Stimulated activated CD4-positive, alpha-beta T cell treated with anti-CD3 and anti-CD28 coated beads, Interleukin-4, amount 100 ng/mL, for 48 hours (primary cell): ENCODE measurements at regions not wholly inside any gene's neighbourhood (a gene's known extent, or its start where the extent isn't known, plus 50 kb on each side); places are given as distances from the start of the nearest gene placed in this dataset.
"Not testable (repeated sequence)": the region's sequence is repeated elsewhere in the genome, so short reads cannot be mapped to it uniquely, and the experiment has no call there.

Experiments used
- DNase-seq, 2 donors: peaks; one replicate each; pipeline ENCODE4 v3.0.0-alpha.2; 2020; ENCODE audit warnings: low read depth in 2 of 2

DNA sequence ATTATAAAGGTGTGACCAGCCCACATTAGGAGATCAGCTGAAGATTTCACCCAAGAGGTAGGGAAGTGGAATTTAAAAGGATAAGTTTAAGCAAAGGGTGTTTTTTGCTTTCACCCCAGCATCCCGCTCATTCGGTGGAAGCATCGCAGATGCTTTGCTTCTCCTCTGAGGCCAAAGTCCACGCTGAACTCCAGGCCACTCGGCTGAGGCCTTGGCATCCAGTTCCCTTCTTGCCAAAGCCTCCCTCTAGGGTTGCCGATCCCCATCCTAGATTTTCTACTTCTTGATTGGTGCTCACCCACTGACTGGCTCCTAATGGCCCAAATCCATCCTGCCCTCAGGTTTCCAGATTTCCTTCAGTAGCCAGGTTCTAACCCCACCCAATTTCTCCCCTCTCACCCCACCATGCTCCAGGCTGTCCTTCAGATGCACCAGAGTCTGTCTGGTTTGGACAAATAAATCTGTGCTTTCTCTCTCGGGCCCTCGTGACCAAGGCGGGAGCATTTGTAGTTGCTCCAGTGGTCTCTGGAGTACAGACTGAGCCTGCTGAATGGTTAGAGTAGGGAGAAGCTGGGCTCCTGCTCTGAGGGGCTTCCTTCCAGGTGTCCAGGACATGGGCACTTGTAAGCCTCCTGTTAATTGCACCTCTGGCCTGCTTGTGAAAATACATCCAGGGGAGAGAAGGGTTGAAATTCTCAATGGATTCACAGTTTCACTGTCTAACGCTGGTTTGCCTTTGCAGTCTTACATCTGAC is 193.2 kb downstream of the C1orf94 start:
- no peak for DNase-seq

DNA sequence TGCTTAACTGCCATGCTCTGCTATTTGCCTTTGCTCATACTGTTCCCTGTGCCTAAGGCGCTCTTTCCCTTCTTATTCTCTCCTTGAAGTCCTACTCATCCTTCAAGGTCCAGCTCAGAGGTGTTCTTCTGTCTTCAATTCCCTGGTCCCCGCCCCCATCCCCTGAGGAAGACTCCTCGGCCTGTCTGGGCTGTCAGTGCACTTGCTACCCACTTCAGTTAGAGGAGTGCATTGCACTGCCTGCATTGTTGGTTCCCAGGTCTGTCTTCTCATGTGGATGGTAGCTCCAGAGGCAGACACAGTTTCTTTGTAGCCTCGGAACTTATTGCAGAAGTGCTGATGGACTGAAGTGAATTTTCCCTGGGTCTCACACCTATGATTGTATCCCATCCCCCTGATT is 194.0 kb downstream of the C1orf94 start:
- DNase-seq, result no peak

DNA sequence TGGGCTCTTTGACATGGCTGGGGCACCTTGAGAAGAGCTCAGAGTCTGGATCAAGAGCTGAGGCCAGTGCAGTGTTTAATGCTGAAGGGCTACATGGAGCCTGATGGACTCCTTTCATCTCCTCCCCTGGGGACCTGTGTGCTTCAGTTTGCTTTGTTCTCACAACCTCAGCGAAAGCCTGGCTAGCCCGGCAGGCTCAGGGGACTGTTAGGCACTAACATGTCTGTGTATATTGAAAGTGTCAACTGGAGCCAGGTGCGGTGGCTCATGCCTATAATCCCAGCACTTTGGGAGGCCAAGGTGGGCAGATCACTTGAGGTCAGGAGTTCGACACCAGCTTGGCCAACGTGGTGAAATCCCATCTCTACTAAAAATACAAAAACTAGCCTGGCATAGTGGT is 194.5 kb downstream of the C1orf94 start:
- DNase-seq, result not testable (repeated sequence)

DNA sequence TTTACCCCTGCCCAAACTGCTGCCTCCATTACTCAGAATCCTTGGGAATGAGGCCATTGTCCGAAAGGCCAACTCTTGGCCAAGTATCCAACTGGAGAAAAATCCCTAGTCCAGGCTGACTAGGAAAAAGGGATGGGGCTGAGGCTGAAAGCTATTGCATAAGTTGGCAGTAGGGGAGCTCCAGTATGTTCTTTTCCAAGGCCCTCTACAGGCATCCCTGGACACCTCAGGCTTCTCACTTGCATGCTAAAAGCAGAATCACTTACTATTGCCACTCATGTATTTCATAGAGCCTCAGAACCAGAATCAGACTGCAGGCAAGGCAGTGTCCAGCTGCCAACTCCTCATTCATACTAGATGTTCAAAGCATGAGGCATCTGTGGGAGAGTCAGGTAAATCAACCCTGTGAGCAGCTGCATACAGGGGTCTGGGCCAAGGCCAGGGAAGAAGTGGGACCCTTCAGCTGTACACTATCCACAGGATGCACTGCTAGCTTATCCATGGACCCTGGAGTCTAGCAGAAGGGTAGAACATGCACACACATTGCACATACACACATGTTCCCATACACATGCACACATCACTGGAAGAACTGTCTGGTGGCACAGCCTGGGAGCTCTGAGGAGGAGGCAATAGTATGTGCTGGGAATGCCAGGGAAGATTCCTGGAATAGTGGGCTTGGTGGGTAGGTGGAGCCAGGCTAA is 195.3 kb downstream of the C1orf94 start:
- no peak for DNase-seq

DNA sequence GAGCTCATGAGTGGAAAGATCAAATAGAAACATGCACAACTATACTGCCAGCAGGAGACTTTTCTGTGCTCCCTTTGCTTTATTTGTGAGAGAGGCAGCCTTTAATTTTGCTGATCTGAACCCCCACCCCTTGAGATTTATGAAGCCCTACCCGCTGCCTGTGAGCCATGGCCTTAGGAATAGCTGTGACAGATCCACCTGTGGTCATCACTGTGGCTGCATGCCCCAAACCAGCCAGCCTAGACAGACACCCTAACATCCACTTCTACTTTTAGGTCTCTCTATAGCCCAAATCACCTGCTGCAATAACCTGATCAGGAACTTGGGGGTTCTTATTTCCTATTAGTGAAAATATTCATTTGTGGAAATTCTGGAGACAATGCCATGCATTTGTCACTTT is 196.2 kb downstream of the C1orf94 start:
- DNase-seq, result no peak

DNA sequence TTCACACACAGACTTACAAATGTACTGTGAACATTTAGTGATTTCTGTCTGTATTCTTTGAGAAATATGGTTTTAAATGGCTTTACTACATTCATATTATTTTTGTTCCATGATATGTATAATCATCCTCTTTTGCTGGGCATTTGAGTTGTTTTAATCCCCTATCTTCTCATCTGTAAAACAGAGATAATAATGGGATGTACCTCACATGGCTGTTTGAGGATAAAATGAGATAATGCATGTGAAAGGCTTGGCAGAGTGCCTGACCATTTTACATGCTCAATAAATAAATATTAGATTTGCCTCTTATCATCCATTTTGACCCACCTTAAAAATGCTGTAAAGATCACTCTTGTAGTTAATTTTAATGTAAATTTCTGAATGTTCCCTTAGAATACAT is 197.2 kb downstream of the C1orf94 start:
- DNase-seq, result no peak

DNA sequence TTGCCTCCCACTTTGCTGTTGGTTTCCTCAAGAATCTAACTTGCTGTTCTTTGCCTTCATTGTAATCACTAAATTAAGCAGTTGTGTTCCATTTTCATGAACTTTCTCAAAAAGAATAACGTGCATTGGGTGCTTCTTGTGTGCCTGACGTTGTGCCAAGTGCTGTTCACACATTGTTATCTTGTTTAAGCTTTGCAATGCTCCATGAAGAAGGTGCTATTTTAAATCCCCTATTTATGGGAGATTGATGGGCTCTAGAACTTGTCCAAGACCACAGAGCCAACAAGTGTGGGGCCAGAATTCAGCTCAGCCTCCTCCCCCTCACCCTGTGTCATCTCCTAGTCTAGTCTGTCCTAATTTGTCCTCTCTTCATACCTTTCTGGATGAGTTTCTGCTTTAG is 199.8 kb downstream of the C1orf94 start:
- DNase-seq, result no peak

DNA sequence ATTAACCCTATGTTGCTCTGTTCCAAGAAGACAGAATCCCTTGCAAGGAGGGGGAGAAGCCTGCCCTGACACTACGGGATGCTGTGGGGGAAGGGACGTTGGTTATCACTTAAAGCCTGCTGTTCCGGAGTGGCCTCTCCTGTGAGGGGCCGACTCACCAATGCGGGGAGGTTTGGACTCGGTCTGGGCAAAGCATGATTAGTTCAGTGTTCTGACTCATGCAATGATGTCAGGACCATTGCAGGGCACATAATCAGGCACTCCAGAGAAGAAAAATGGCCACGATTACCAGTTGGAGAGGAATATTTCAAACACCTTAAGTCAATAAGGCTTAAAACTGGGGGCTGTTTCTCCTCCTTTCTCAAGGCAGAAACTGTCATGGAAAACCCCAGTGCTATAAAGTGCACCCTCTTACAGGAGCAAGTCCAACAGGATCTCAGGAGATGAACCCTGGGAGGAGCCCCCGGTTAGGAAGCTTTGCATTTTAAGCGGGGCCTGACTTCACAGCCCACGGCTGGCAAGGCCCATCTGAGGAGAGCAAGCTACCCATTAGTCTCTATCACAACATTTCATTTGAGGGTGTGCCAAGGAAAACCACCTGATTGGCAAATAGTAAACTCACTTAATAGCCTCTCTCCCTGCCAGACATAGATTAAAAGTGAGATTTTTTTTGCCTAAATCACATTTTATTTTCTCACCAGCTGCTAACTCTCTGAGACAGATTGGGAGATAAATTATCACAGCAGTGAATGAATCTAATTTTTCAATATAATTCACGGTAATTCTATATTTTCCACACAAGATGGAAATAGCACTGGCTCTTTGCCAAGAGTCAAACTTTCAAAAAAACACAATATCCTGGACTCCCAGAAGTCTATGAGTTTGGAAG is 202.5 kb downstream of the C1orf94 start:
- DNase-seq, result no peak

DNA sequence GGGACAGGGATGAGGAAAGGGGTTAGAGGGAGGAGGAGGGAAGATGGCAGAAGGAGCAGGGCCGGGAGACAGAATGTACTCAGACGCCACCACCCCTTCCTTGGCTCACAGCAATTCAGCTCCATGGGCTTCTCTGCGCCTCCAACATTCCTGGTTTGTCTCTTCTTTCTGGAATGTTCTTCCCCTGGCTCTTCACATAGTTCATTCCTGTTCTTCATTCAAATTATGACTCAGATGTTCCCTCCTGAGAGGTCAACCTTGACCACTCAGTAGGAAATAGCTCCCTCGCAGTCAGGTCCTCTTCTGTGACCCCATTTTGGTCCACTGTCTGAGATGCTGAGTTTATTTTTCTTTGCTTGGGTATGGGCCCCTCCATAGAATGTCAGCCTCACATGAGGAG is 203.2 kb downstream of the C1orf94 start:
- no peak for DNase-seq

DNA sequence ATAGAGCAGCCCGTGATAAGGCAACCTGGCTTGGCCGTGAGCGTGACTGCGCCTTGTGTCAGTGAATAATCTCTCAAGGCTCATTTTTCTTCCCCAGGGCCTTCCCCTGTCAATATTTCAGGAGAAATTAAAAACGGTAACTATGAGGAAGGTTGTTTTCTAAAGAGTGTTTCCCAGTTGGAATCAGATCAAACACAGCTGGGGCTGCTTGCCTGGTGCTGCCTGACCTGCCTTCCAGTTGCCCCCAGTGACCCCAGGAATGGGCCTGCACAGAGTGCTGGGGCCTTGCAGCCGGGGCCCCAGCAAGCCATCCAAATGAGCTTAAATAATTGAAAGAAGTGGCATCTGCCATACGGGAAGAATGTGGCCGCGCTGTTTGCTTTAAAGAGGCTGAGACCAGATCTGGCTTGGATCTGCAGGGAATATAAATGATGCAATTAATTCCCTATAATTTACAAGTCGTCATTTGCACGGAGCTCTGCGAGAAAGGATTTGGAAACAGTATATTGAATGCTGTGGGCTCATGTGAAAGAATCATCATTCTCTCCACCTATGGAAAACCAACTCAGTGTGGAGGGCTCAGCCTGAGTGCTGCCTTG is 203.9 kb downstream of the C1orf94 start:
- no peak for DNase-seq

DNA sequence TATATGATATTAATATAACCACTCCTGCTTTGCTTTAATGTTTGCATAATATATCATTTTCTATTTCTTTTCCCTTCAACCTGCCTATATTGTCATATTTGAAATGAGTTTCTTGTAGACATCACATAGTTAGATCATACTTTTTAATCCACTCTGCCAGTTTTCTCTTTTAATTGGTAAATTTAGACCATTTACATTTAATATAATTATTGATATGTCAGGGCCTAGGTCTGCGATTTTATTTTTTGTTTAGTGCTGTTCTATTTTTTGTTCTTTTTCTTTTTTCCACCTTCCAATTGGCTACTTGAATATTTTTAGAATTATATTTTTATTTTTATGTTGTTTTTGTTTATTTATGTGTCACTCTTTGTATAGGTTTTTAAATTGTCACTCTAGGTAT is 213.3 kb downstream of the C1orf94 start:
- DNase-seq, result no peak

DNA sequence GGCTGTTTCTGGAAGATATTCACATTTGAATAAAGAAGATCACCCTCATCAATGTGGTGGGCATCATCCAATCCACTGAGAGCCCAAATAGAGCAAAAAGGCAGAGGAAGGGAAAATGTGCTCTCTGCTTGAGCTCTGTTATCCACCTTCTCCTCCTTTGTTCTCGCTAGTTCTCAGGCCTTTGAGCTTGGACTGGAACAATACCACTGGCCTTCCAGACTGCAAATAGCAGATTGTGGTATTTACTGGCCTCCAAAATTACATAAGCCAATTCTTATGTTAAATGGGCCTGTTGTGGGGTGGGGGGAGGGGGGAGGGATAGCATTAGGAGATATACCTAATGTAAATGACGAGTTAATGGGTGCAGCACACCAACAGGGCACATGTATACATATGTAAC is 219.3 kb downstream of the C1orf94 start:
- DNase-seq, result no peak

DNA sequence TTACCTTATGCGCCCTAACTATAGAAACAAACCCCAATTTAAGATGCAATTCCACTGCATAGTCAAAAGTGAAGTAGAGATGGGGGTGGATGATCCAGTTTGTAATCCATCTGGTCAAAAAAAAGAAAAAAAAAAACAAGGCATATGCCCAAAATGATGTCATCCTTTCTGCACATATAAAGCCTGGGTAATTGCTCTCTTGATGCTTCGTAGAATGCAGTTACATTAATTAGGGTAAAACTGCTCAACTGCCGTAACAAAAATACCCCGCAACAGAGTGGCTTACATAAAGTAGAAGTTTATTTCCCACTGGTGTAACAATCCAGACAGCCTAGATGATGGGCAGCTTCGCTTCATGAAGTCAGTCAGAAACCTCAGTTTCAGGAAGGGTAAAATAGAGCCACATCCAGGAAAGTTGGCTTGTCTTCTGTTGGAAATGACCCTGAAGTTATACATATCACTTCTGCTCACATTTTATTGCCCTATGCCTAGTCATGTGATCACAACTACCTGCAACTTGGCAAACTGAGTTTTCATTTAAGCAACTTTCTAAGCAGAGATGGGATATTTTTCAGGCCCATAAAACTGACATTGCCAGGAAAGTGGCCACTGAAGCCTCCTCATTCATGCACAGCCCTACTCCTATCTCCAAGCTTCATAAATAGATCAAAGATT is 221.7 kb downstream of the C1orf94 start:
- no peak for DNase-seq

DNA sequence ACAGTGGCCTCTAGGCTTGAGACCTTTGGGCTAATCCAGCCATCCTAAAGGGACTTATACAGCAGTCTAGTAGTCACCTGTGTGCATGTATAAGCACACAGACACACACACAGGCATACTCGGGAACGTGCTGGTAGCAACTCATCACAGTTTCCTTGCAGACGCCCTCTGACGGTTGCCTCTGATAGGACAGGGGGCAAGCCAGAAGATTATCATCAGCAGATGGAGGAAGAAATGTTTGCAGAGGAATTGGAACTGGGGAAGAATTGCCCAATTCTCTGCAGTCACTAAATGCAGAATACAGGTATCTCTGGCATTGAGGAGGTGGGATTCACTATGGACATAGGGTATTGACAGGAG is 222.2 kb downstream of the C1orf94 start:
- DNase-seq, result no peak

DNA sequence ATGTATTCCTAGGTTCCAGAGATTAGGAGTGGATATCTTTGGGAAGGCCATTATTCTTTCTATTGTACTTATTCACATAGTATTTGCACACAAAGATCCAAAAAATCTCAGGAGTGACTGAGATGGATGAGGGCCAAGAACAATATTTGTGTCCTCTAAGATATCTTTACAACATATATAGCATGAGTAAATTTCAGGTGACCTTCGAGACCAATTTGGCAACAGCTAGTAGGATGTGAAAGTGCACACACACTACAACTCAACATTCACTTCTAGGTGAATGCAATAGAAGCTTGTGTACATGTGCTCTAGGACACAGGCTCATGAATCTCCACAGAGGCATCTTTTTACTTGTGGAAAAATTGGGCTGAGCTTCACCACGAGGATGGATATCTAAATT is 224.0 kb downstream of the C1orf94 start:
- no peak for DNase-seq

DNA sequence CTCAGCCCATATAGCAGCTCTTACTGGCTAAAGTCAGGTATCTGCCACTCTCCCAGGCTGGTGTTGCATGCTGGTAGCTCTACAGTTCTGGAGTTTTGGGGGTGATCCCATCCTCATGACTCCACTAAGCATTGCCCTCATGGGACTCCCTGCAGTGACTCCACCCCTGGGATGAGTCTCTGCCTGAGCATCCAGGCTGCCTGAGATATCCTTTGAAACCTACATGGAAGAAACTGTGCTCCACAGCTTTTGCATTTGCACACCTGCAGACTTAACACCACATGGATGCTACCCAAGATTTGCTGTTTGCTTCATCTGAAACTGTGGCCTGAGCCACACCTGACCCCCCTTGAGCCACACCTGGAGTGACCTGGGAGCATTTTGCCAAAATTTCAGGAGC is 226.4 kb downstream of the C1orf94 start:
- DNase-seq, result no peak

DNA sequence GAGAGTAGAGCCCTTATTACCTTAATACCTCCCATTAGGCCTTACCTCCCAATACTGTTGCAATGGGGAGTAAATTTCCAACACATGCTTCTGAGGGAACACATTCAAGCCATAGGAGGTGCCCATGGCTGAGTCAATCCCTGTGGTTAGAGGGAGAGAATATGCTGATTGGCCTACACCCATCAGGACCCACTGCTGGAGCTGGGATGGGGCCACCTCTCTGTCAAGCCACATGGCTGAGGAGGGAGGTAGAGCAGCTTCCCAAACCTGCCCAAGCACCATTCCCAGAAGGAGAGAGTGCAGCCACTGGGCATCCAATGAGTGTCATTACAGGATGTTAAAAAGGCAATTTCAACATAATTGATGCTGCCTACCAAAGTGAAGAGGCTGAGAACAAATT is 228.1 kb downstream of the C1orf94 start:
- no peak for DNase-seq

DNA sequence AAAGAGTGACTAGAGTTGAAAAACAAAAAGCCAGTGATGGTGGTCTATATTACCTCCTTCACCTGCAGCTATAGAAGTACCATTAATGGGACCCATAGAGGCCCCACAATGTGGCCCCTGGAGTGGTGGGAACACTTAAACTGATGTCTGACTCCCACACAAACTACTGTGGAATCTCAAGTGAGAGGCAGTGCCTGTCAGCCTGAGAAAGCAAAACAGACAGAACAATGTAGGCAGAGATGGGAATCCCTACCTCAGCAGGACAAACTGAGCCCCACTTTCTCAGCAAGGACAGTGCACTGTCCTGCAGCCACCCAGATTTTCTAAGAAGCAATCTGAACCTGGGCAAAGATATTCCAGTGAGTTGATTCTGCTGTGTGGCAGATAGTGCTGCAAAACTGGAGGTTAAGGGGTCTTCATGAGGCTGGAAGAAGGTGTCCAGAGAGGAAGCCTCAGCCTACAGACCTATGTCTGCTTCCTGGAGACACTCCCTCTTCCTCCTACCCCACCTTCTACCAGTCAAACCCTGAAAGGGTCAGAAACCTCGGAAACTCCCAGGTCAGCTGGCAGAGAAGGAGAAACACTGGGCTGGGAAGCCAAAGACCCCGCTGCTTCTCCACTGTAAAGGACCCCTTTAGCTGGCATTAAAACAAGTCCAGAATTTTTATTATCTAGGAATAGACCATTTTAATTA is 228.7 kb downstream of the C1orf94 start:
- DNase-seq, result no peak

DNA sequence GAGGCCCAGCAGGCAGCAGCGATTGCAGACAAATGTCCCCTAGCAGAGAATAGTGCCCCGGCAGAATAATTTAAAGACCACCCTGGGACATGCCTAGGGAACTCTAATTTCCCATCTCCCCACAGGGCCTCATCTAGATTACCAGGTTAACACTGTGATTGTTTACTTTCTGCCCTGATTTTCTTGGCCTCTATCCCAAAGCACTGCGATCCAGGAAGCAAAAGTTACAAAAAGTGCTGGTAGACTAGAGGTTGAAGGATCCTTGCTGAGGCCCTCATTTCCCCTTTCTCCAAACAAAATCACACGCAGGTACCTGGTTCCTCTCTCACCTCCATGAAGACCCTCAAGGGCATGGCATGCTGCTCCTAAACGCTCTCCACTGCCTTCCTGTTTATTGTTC is 229.7 kb downstream of the C1orf94 start:
- no peak for DNase-seq

DNA sequence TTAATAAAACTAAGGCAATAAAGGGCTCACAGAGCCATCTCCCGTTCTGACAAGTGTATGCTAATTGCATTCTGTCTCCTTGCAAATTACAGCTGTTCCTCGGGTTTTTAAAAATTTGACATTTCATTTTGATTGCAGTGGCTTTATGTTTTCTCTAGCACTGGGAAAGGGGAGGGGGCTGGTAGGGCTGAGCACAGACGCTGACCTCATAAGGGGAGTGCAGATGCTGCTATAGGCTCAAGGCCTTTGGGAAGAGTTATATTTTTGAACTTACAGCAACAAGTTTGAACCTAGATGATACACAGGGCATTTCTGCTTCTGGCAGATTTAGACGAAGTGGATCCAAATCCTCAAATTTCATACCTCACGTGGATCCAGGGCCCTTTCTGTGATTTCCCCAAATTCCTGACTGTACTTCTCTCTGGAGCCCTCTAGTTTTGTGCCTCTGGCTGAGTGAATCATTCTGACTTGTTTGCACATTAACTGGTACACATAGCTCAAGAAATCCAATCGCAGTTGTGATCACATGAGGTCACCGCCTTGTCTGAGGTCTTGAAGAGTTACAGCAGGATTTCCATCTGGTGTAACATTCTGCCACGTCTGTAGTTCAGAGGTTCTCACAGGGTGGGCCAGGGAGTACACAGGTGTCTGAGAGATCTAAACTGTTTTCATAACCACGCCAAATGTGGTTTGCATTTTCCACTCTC is 230.3 kb downstream of the C1orf94 start:
- no peak for DNase-seq
